LNCaP clone FGC (cell line): ENCODE measurements at regions not wholly inside any gene's neighbourhood (a gene's known extent, or its start where the extent isn't known, plus 50 kb on each side); places are given as distances from the start of the nearest gene placed in this dataset.

Experiments used
- DNase-seq: peaks from one replicate; pipeline ENCODE4 v3.0.0-alpha.2; 2011; ENCODE audit warnings: low read depth
- H3K4me3 ChIP-seq: 2 replicates; pipeline ENCODE4 v1.5.1; 2011; ENCODE audit warnings: mild to moderate bottlenecking, low read depth, low read length, control low read depth
- TF ChIP-seq, protein P1 (sequence below): IDR thresholded peaks from 2 replicates; pipeline ENCODE4 v1.5.1; 2012; ENCODE audit warnings: mild to moderate bottlenecking; ENCODE audit not compliant: control insufficient read depth, insufficient read depth; ENCODE audit errors: extremely low read depth

GRCh38 chr14:29030121-29030520, 263.5 kb downstream of the FOXG1 start:
- no peak for DNase-seq
- TF ChIP-seq, protein P1, sequence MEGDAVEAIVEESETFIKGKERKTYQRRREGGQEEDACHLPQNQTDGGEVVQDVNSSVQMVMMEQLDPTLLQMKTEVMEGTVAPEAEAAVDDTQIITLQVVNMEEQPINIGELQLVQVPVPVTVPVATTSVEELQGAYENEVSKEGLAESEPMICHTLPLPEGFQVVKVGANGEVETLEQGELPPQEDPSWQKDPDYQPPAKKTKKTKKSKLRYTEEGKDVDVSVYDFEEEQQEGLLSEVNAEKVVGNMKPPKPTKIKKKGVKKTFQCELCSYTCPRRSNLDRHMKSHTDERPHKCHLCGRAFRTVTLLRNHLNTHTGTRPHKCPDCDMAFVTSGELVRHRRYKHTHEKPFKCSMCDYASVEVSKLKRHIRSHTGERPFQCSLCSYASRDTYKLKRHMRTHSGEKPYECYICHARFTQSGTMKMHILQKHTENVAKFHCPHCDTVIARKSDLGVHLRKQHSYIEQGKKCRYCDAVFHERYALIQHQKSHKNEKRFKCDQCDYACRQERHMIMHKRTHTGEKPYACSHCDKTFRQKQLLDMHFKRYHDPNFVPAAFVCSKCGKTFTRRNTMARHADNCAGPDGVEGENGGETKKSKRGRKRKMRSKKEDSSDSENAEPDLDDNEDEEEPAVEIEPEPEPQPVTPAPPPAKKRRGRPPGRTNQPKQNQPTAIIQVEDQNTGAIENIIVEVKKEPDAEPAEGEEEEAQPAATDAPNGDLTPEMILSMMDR = no peak
- H3K4me3 ChIP-seq = no peak overlapping the region

GRCh38 chr14:29030970-29031369, 264.4 kb downstream of the FOXG1 start:
- no peak for DNase-seq
- TF ChIP-seq, protein P1 = no peak
- H3K4me3 ChIP-seq = no peak overlapping the region

DNA sequence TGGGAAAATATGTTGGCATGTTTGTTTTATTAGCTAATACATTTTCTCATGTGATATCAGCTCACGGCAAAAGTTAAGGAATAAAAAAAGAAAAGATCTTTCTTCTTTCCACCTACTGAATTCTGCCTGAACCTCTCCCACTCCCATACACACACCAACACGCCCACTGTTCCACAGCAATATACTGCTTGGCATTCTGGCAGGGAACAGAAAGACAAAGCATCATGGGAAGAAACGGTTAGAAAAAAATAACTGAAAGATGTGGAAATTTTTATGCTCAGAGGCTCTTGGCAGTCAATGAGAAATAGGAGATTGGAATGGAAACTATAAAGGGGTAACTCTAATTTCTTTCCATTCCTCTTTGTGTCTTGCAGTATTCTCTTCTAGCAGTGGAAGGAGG, 268.5 kb downstream of the FOXG1 start:
- no peak overlapping the region for H3K4me3 ChIP-seq
- TF ChIP-seq, protein P1 = no peak
- DNase-seq = no peak

DNA sequence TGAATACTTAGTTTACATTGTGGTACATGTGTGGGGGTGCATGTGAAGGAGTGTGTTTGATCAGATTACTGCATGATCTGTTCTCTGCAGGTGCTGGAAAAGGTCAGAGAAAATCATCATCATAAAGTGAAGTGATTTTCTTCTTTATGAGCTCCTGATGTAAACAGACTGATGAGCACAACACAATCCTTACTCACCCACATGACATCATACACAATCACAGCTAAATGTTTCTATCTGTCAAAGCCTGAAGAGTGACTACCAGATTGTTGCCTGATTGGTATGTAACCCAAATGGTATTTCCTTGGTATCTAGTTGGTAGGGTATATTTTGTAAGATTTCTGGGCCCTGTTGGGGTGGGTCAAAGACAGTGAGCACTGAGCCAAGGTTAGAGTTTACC, 270.8 kb downstream of the FOXG1 start:
- TF ChIP-seq, protein P1 = no peak
- no peak for DNase-seq
- H3K4me3 ChIP-seq = no peak overlapping the region

DNA sequence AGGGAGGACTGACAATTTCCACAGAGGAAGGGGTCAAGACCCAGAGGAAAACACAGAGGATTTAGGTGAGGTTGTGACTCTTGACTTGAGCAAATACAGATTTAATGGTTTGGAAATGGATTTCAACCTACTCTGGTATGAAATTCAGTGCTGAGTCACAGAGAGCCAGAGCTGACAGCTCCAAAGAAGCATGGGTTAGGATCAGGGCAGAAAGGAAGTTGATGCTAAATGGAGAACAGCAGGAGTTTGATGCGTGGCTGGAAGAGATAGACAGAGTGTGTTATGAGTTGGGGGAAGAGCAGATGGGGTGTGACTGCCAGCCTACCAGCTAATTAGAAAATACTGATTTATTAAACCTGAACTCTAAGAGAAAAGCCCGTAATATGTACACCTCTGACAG, 272.6 kb downstream of the FOXG1 start:
- TF ChIP-seq, protein P1 = no peak
- no peak overlapping the region for H3K4me3 ChIP-seq
- DNase-seq = no peak

DNA sequence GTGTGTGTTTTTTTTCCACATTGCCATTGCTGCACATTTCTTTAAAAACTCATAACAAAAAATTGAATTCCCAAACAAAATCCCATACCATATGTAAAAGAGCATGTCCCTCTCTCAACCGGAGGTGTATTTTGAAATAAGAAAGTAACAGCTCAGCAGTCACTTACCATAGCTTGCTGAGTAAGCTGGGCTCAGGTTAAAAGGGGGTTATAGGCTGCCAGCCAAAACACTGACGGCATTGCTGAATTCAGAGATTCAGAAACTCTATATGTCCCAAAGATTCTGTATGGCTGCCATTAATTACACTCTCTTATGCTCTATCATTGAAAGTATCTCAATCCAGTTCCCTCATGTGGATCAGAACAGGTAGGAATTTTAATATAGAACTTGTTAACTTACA, 276.0 kb downstream of the FOXG1 start:
- no peak for DNase-seq
- no peak overlapping the region for H3K4me3 ChIP-seq
- TF ChIP-seq, protein P1 = no peak

- H3K4me3 ChIP-seq = no peak overlapping the region
- TF ChIP-seq, protein P1 = no peak
- DNase-seq = no peak
Observed at GRCh38 chr14:29043737-29044136, 277.1 kb downstream of the FOXG1 start.
